ENCODE measurements at regions not wholly inside any gene's neighbourhood (a gene's known extent, or its start where the extent isn't known, plus 50 kb on each side); places are given as distances from the start of the nearest gene placed in this dataset.

DNA sequence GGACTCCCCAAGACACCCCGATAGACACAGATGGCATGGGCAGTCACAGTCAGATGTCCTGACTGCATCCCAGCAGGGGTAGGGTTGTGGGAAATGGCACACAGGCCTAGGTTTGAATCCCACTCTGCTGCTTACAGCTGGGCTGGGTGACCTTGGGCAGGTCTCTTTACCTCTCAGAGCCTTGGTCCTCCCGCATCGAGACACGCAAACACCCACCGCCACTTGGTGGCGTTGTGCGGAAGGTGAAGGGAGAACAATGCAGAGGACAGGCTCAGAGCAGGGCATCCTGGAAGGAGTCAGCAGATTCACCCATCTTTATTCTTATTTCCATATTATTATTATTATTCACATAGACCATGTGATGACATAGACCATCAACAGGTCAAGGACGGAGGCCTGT is 140.5 kb downstream of the MIAT start:
- TF ChIP-seq CHD2 (IDR thresholded peaks at IDR 0.05; ENCODE audit: low read length) (no peak), POLR2AphosphoS5 (IDR thresholded peaks at IDR 0.05; ENCODE audit: low read depth, low read length) (no peak), CTCF (IDR thresholded peaks at IDR 0.05; ENCODE audit: control extremely low read depth in 1 of 3, insufficient read depth in 1 of 3, low read depth in 1 of 3, low read length in 3 of 3) (peak; percentile 52 to 79 (median 64); a peak in 3 of 4 replicates), POLR2A (IDR thresholded peaks at IDR 0.05; ENCODE audit: control extremely low read depth in 1 of 2, low read depth in 2 of 2, low read length in 2 of 2) (no peak), SIN3A (conservative IDR thresholded peaks at IDR 0.05 in 1 of 2, IDR thresholded peaks at IDR 0.05 in 1 of 2; ENCODE audit: low read depth in 1 of 2, low read length in 2 of 2) (no peak), E2F6 (IDR thresholded peaks at IDR 0.05) (no peak), GABPA (IDR thresholded peaks at IDR 0.05; ENCODE audit: borderline replicate concordance, insufficient read depth, low read length) (no peak), JUN (IDR thresholded peaks at IDR 0.05; ENCODE audit: low read depth, low read length) (no peak), EZH2 (IDR thresholded peaks at IDR 0.05; ENCODE audit: low read depth, low read length, severe bottlenecking) (no peak), ZNF274 (IDR thresholded peaks at IDR 0.05; ENCODE audit: borderline replicate concordance, extremely low read depth, low read length) (no peak), MAFK (IDR thresholded peaks at IDR 0.05; ENCODE audit: low read depth, low read length) (no peak)

Data from H1 (cell line).